HEK293T (cell line): ENCODE measurements at regions not wholly inside any gene's neighbourhood (a gene's known extent, or its start where the extent isn't known, plus 50 kb on each side); places are given as distances from the start of the nearest gene placed in this dataset.

Source experiments
- ARNT ChIP-seq: fragments of 450-650 bp; IDR thresholded peaks from 2 replicates; pipeline ENCODE4 v1.6.1; 2017; ENCODE audit warnings: mild to moderate bottlenecking
- BHLHE40 ChIP-seq: fragments of 450-650 bp; IDR thresholded peaks from 2 replicates; pipeline ENCODE4 v1.6.1; 2016; ENCODE audit warnings: mild to moderate bottlenecking, moderate library complexity, borderline replicate concordance
- ELF4 ChIP-seq: fragments of 450-650 bp; IDR thresholded peaks from 2 replicates; pipeline ENCODE4 v1.6.1; 2017; ENCODE audit warnings: antibody characterized with exemption
- FOXA1 ChIP-seq: fragments of 450-650 bp; IDR thresholded peaks from 2 replicates; pipeline ENCODE4 v1.6.1; 2016; ENCODE audit warnings: mild to moderate bottlenecking
- FOXK2 ChIP-seq: fragments of 450-650 bp; IDR thresholded peaks from 2 replicates; pipeline ENCODE4 v1.6.1; 2016; ENCODE audit warnings: mild to moderate bottlenecking
- FOXM1 ChIP-seq: fragments of 450-650 bp; IDR thresholded peaks from 2 replicates; pipeline ENCODE4 v1.6.1; 2017; ENCODE audit warnings: mild to moderate bottlenecking, borderline replicate concordance
- HDGF ChIP-seq: fragments of 450-650 bp; IDR thresholded peaks from 2 replicates; pipeline ENCODE4 v1.6.1; 2017; ENCODE audit warnings: antibody characterized with exemption, borderline replicate concordance
- L3MBTL2 ChIP-seq: fragments of 450-650 bp; conservative IDR thresholded peaks from 2 replicates; pipeline ENCODE4 v1.6.1; 2016; ENCODE audit warnings: mild to moderate bottlenecking
- LEF1 ChIP-seq: fragments of 450-650 bp; IDR thresholded peaks from 2 replicates; pipeline ENCODE4 v1.6.1; 2017; ENCODE audit warnings: mild to moderate bottlenecking, borderline replicate concordance
- PKNOX1 ChIP-seq: fragments of 450-650 bp; IDR thresholded peaks from 2 replicates; pipeline ENCODE4 v1.6.1; 2016
- SP1 ChIP-seq: fragments of 450-650 bp; IDR thresholded peaks from 2 replicates; pipeline ENCODE4 v1.6.1; 2017
- SUZ12 ChIP-seq: fragments of 450-650 bp; IDR thresholded peaks from 2 replicates; pipeline ENCODE4 v1.6.1; 2016; ENCODE audit warnings: mild to moderate bottlenecking
- TARDBP ChIP-seq: fragments of 450-650 bp; IDR thresholded peaks from 2 replicates; pipeline ENCODE4 v1.6.1; 2016
- ZNF384 ChIP-seq: fragments of 450-650 bp; IDR thresholded peaks from 2 replicates; pipeline ENCODE4 v1.6.1; 2016

- no peak for TF ChIP-seq SUZ12
- TF ChIP-seq SP1, result no peak
- TF ChIP-seq LEF1, result no peak
- no peak for TF ChIP-seq BHLHE40
- TF ChIP-seq TARDBP, result no peak
- 0 out of 2 replicates have a peak, but pooled peaks have one; percentile 2 for TF ChIP-seq PKNOX1
- no peak for TF ChIP-seq ZNF384
- no peak for TF ChIP-seq FOXK2
- no peak for TF ChIP-seq ELF4
- TF ChIP-seq ARNT, result no peak
- TF ChIP-seq FOXA1, result no peak
- no peak for TF ChIP-seq FOXM1
- TF ChIP-seq HDGF, result no peak
- TF ChIP-seq L3MBTL2, result no peak
Observed at GRCh38 chr3:24623657-24624056, 129.0 kb upstream of the THRB start.
